Endothelial cell of umbilical vein (primary cell): ENCODE measurements at regions not wholly inside any gene's neighbourhood (a gene's known extent, or its start where the extent isn't known, plus 50 kb on each side); places are given as distances from the start of the nearest gene placed in this dataset.
"Not testable (repeated sequence)": the region's sequence is repeated elsewhere in the genome, so short reads cannot be mapped to it uniquely, and the experiment has no call there.

Source experiments
- BruUV-seq: library from RNA; stranded (reverse); fragments of 400-500 nt; replicated peaks from 2 replicates; lab custom pipeline; 2021; lab: Mats Ljungman, UMichigan
- CTCF ChIA-PET: fragments of 300-600, 350-600 bp; sonication (Branson Sonifier 250); formaldehyde crosslinking; loops from one replicate; lab custom pipeline; 2021; ENCODE audit warnings: antibody characterized with exemption, inconsistent platforms; lab: Charles Lee
- POLR2A ChIA-PET: fragments of 300-600, 350-600 bp; sonication (Branson Sonifier 250); formaldehyde crosslinking; loops from one replicate; lab custom pipeline; 2021; ENCODE audit warnings: antibody characterized with exemption, inconsistent platforms; lab: Charles Lee
- DNase-seq: peaks from one replicate; pipeline ENCODE4 v3.0.0-alpha.2; 2011; ENCODE audit warnings: low read depth, low spot score
- FAIRE-seq: peaks from 2 replicates; lab custom pipeline; 2011; peaks lifted over from hg19 to GRCh38; lab: Jason Lieb, UNC
- H2AFZ ChIP-seq: 2 replicates; pipeline ENCODE4 v1.6.0; 2012; ENCODE audit warnings: low read depth, low read length, control low read depth, inconsistent platforms
- H3K27ac ChIP-seq: 2 replicates; pipeline ENCODE4 v1.5.1; 2011; ENCODE audit warnings: low read depth, mild to moderate bottlenecking, control low read depth, low read length, moderate library complexity; ENCODE audit not compliant: insufficient read depth
- H3K27me3 ChIP-seq, 2 experiments: 2 replicates each; pipeline versions ENCODE4 v1.6.0 to v1.6.1; 2011; ENCODE audit warnings: low read length in 2 of 2, mixed read lengths in 1 of 2; ENCODE audit not compliant: control insufficient read depth in 2 of 2, insufficient read depth in 2 of 2
- H3K36me3 ChIP-seq, 2 experiments: 2 replicates in 1 of 2; 3 replicates in 1 of 2; pipeline ENCODE4 v1.5.1; 2011; ENCODE audit warnings: low read length in 2 of 2, mild to moderate bottlenecking in 1 of 2, moderate library complexity in 1 of 2; ENCODE audit not compliant: control insufficient read depth in 2 of 2, insufficient read depth in 2 of 2; ENCODE audit errors: extremely low read depth in 1 of 2
- H3K4me1 ChIP-seq: 3 replicates; pipeline ENCODE4 v1.5.1; 2011; ENCODE audit warnings: mild to moderate bottlenecking, low read length; ENCODE audit not compliant: control insufficient read depth, insufficient read depth; ENCODE audit errors: extremely low read depth
- H3K4me2 ChIP-seq: 2 replicates; pipeline ENCODE4 v1.6.1; 2011; ENCODE audit warnings: low read length, control low read depth, mixed read lengths; ENCODE audit not compliant: insufficient read depth
- H3K4me3 ChIP-seq, 3 experiments: fragments of 200-600 bp in 1 of 3; sonication (generic), shearing (Covaris generic) in 1 of 3; replicated peaks in 1 of 3; 2 replicates each; pipeline ENCODE4 v1.5.1; 2011 to 2016; ENCODE audit warnings: control low read depth in 3 of 3, low read length in 3 of 3, mild to moderate bottlenecking in 2 of 3, inconsistent platforms in 1 of 3, low read depth in 1 of 3, moderate library complexity in 1 of 3; ENCODE audit not compliant: insufficient read depth in 1 of 3
- H3K79me2 ChIP-seq: 2 replicates; pipeline ENCODE4 v1.6.0; 2012; ENCODE audit warnings: low read length, inconsistent platforms; ENCODE audit not compliant: control insufficient read depth, insufficient read depth
- H3K9ac ChIP-seq: replicated peaks from 2 replicates; pipeline ENCODE3; 2011; ENCODE audit warnings: low read length, control low read depth; ENCODE audit not compliant: insufficient read depth; ENCODE audit errors: extremely low read depth
- H3K9me1 ChIP-seq: replicated peaks from 3 replicates; pipeline ENCODE4 v1.6.0; 2011; ENCODE audit warnings: mild to moderate bottlenecking, low read length; ENCODE audit not compliant: control insufficient read depth, insufficient read depth; ENCODE audit errors: extremely low read depth
- H3K9me3 ChIP-seq: replicated peaks from 2 replicates; pipeline ENCODE4 v1.5.1; 2012; ENCODE audit warnings: low read length, inconsistent platforms; ENCODE audit not compliant: control insufficient read depth, insufficient read depth
- H4K20me1 ChIP-seq: replicated peaks from 2 replicates; pipeline ENCODE3; 2011; ENCODE audit warnings: mild to moderate bottlenecking, low read length; ENCODE audit not compliant: control insufficient read depth, insufficient read depth; ENCODE audit errors: extremely low read depth
- POLR2A ChIP-seq: IDR thresholded peaks from 2 replicates; pipeline ENCODE4 v1.6.1; 2012; ENCODE audit warnings: low read depth, mild to moderate bottlenecking, control low read depth, low read length
- dilution Hi-C: fragments of 300-500 bp; cut with MboI; formaldehyde crosslinking; loops from one replicate; pipeline ENCODE4 v1.15.0; 2019; ENCODE audit warnings: low sequenced_read_pairs; ENCODE audit not compliant: extremely low pct_ligation_motif_present
- intact Hi-C: fragments of 100-400 bp; cut with micrococcal nuclease; formaldehyde crosslinking; loops from one replicate; pipeline ENCODE4 v1.10.0; 2022

DNA sequence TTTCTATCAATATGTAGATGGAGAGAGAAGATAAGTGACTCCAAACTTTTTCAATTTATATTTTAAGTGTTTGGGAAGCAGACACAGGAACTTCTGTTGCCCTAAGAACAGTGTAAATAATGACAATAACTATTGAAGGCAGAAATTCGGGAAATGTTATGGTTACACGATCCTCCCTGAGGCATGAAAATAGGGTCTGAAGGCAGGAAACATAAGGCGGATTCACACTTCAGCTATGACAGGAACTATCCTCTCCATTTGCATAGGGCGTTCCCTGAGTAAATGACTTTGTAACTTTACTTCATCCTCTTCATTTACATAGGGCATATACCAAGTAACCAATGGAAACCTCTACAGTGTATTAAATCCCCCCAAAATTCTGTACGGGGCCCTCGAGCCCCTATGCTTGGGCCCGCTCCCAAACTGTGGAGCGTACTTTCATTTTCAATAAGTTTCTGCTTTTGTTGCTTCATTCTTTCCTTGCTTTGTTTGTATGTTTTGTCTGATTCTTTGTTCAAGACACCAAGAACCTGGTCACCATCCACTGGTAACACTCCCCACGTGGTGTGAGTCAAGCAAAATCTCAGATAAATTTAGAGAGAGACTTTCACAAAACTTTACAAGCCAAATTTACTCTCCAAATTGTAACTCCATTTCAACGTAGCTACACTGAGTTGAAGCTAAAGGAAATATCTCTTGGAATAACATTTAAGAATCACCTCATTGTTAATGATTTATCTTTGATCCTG lies 2504.3 kb downstream of the ARAP2 start:
- Histone ChIP-seq H3K9me3 (no peaks in the 10 kb centered on the region), H3K9ac (no peak overlapping the region), H3K79me2 (no peaks in the 10 kb centered on the region), H3K9me1 (no peaks in the 10 kb centered on the region), H2AFZ (no peak overlapping the region), H3K27ac (no peak overlapping the region), H4K20me1 (no peaks in the 10 kb centered on the region), H3K36me3 (no peaks in the 10 kb centered on the region), H3K27me3 (no peaks in the 10 kb centered on the region), H3K4me1 (no peaks in the 10 kb centered on the region), H3K4me2 (no peak overlapping the region), H3K4me3 (no peak overlapping the region)
- dilution Hi-C loops = no loop called here
- ChIA-PET CTCF (no interaction called here), POLR2A (no interaction called here)
- BruUV-seq = no TSS peak
- TF ChIP-seq POLR2A = no peak
- intact Hi-C loops = no loop called here
- DNase-seq (no peak), FAIRE-seq (no peak)

DNA sequence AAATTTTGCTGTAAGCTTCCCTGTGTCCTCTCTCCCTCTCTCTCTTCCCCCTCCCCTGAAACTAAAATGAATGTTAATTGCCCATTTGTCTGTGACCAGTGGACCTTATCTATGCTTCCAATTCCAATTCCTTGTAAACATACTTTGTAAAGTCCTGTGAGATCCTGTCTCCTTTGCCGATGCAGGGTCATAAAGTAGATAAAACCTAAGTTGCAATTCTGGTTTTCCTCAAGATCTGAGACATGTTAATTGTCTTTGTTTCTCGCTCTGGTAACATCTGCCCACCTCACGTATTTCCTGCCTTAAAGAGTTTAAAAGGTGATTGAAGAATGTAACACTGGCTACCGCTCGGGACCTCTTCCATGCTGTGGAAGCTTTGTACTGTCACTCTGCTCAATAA lies 2503.4 kb downstream of the ARAP2 start:
- dilution Hi-C loops, H3K4me3 ChIP-seq, FAIRE-seq: not testable (repeated sequence)

More for the DNA sequence above, 2503.4 kb downstream of the ARAP2 start:
- H3K9me3 ChIP-seq, CTCF ChIA-PET, H3K36me3 ChIP-seq, H3K27ac ChIP-seq, BruUV-seq, DNase-seq, intact Hi-C loops, H3K79me2 ChIP-seq, H3K4me1 ChIP-seq, H2AFZ ChIP-seq, H4K20me1 ChIP-seq, H3K4me2 ChIP-seq, H3K9me1 ChIP-seq, H3K9ac ChIP-seq, POLR2A ChIA-PET, H3K27me3 ChIP-seq: not testable (repeated sequence)
